Nucleus accumbens (tissue), 56 donors: ENCODE measurements at regions not wholly inside any gene's neighbourhood (a gene's known extent, or its start where the extent isn't known, plus 50 kb on each side); places are given as distances from the start of the nearest gene placed in this dataset.

Experiments
- DNase-seq, 56 donors: peaks; one replicate each; lab custom pipeline; 2025; lab: John Stamatoyannopoulos, UW

GRCh38 chr9:115594557-115594956, 476.6 kb upstream of the TNC start:
- no peak for DNase-seq

- DNase-seq = no peak
These were observed 478.2 kb upstream of the TNC start for GRCh38 chr9:115596021-115596745.

GRCh38 chr9:115596746-115597080, 478.8 kb upstream of the TNC start:
- no peak for DNase-seq

- DNase-seq = no peak
These were observed 479.5 kb upstream of the TNC start for GRCh38 chr9:115597330-115597895.

GRCh38 chr9:115598751-115599150, 480.8 kb upstream of the TNC start:
- no peak for DNase-seq

GRCh38 chr9:115599898-115600297, 481.9 kb upstream of the TNC start:
- DNase-seq = no peak

GRCh38 chr9:115601434-115601833, 483.5 kb upstream of the TNC start:
- no peak for DNase-seq

GRCh38 chr9:115604831-115605483, 487.0 kb upstream of the TNC start:
- no peak for DNase-seq

GRCh38 chr9:115606838-115607237, 488.9 kb upstream of the TNC start:
- no peak for DNase-seq

- no peak for DNase-seq
These were observed 496.5 kb upstream of the TNC start for GRCh38 chr9:115614326-115614999.

- DNase-seq = no peak
These were observed 497.0 kb upstream of the TNC start for GRCh38 chr9:115615000-115615401.

- no peak for DNase-seq
These were observed 498.1 kb upstream of the TNC start for GRCh38 chr9:115615821-115616665.

- DNase-seq = no peak
These were observed 498.8 kb upstream of the TNC start for GRCh38 chr9:115616666-115617239.

GRCh38 chr9:115625251-115625650, 507.3 kb upstream of the TNC start:
- DNase-seq = no peak

- DNase-seq = no peak
These were observed 508.0 kb upstream of the TNC start for GRCh38 chr9:115625954-115626353.

- DNase-seq = no peak
These were observed 509.6 kb upstream of the TNC start for GRCh38 chr9:115627511-115627910.

GRCh38 chr9:115628426-115628825, 510.5 kb upstream of the TNC start:
- no peak for DNase-seq

GRCh38 chr9:115629879-115630840, 512.2 kb upstream of the TNC start:
- no peak for DNase-seq

GRCh38 chr9:115632391-115632790, 514.4 kb upstream of the TNC start:
- DNase-seq = no peak
